BLaER1 treated with 17β-estradiol and CSF1 and Interleukin-3, amounts not matched to agents 10 nM and 100 nM (cell line): ENCODE measurements at regions not wholly inside any gene's neighbourhood (a gene's known extent, or its start where the extent isn't known, plus 50 kb on each side); places are given as distances from the start of the nearest gene placed in this dataset.
A peak's percentile ranks its signal among the peaks of the same experiment; 100 is the strongest.

Source experiments
- H3K27ac ChIP-seq, 11 experiments: shearing (Covaris generic); formaldehyde crosslinking; 2 replicates each; pipeline ENCODE4 v1.8.1; 2022
- H3K27me3 ChIP-seq, 11 experiments: shearing (Covaris generic); formaldehyde crosslinking; 2 replicates each; pipeline ENCODE4 v1.8.1; 2022
- H3K36me3 ChIP-seq, 11 experiments: shearing (Covaris generic); formaldehyde crosslinking; 2 replicates each; pipeline ENCODE4 v1.8.1; 2022
- H3K4me1 ChIP-seq, 10 experiments: shearing (Covaris generic); formaldehyde crosslinking; 2 replicates each; pipeline ENCODE4 v1.8.1; 2022
- H3K4me2 ChIP-seq, 11 experiments: shearing (Covaris generic); formaldehyde crosslinking; 2 replicates each; pipeline ENCODE4 v1.8.1; 2022
- H3K4me3 ChIP-seq, 10 experiments: shearing (Covaris generic); formaldehyde crosslinking; 2 replicates each; pipeline ENCODE4 v1.8.1; 2022
- H3K9ac ChIP-seq, 11 experiments: shearing (Covaris generic); formaldehyde crosslinking; 2 replicates each; pipeline ENCODE4 v1.8.1; 2022
- H3K9me3 ChIP-seq, 11 experiments: shearing (Covaris generic); formaldehyde crosslinking; replicated peaks in 1 of 11; 2 replicates each; pipeline ENCODE4 v1.8.1; 2022
- H4K20me1 ChIP-seq, 11 experiments: shearing (Covaris generic); formaldehyde crosslinking; 2 replicates each; pipeline ENCODE4 v1.8.1; 2022
- Cebpa-rat ChIP-seq, 11 experiments: shearing (Covaris generic); IDR thresholded peaks; 2 replicates each; pipeline ENCODE4 v1.8.1; 2022

DNA sequence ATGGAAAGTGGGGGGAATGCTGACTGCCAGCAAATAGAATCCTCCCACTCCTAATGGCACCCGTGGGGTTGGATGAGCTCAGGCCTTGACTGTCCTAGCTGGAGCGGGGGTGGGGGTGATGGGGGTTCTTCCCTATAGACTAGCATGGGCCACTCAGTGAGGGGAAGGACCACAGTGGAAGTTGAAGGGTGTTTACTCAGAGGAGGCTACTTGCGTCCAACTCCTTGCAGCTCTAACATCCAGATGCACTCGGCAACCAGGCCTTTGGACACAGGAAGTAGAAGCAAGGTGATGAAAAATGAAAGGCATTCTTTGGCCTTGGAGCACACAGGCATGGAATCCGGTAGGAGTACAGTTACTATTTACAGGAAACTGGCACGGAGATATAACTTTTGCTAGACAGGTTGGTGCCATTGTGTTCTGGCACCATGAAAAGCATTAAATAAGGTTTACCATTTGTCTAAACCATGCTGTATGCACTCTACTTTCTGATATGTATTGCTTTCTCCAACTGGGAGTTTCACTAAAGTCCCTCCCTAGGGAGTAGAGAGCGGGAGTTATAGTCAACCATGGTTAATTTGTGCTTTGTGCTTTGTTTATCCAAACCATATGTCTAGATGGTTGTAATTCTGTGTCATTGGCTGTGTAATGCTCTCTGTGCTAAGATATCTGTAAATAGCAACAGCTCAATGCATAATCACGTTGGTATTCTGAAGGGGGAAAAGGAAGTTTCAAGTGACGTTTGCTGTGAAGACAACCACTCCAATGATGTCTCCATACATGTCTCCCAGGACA, 125.3 kb downstream of the TSHZ3 start:
- no peak overlapping the region for H3K27ac ChIP-seq
- H3K36me3 ChIP-seq = no peaks in the 10 kb centered on the region
- H3K9me3 ChIP-seq = peaks cover 0 to 30% (median 0%) of the 10 kb centered on the region in 11 experiments; a peak in 7 of 22 replicates
- H4K20me1 ChIP-seq = no peaks in the 10 kb centered on the region
- TF ChIP-seq Cebpa-rat (IDR thresholded peaks at IDR 0.05) = no peak
- H3K27me3 ChIP-seq = no peaks in the 10 kb centered on the region
- no peak overlapping the region for H3K4me3 ChIP-seq
- H3K4me1 ChIP-seq = peaks cover 8 to 23% (median 9%) of the 10 kb centered on the region in 10 experiments; a peak in 17 of 20 replicates
- no peak overlapping the region for H3K4me2 ChIP-seq
- no peak overlapping the region for H3K9ac ChIP-seq

DNA sequence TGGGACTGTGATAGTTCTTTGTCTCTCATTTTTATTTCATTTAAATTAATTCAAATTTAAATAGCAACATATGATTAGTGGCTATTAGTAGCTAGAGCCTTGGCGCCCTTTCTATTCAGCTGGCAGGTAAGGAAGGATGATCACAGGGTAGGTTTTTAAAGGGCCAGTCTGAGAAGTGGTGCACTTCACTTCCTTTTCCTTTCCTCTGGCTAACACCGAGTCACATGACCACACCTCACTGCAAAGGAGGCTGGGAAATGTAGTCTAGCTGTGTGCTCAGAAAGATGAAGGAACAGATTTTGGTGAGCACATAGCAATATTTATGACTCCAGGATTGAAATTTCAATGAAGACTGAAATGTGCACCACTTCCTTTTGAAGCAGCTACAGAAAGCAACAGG, 128.7 kb downstream of the TSHZ3 start:
- Histone ChIP-seq H3K4me3 (no peak overlapping the region), H3K4me2 (peak overlapping the region; percentile 9 to 74 (median 33); a peak in 20 of 22 replicates), H3K9ac (no peak overlapping the region), H3K27ac (peak overlapping the region in 1 of 11 experiments; percentile 9; a peak in 2 of 22 replicates), H3K36me3 (no peaks in the 10 kb centered on the region), H3K27me3 (no peaks in the 10 kb centered on the region), H3K9me3 (peaks cover 0 to 6% (median 0%) of the 10 kb centered on the region in 11 experiments; a peak in 5 of 22 replicates), H3K4me1 (peaks cover 8 to 14% (median 9%) of the 10 kb centered on the region in 10 experiments; a peak in 17 of 20 replicates), H4K20me1 (no peaks in the 10 kb centered on the region)
- TF ChIP-seq Cebpa-rat (IDR thresholded peaks at IDR 0.05) = no peak

DNA sequence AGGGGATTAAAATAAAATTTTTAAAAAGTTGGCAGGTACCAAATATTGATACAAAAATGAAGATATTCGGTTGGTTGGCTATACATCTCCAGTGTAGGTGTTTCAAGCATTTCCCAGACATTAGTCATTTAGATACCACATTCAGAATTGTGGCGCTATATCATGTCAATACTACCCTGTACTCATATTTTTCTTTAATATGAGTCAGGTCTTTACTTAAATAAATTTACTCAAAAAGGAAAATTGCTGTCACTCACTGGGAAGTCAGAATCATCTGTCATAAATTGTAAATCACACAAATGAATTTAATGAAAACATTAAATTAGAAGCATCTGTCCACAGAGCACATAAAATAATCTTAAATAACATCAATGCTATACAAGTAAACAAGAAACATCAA, 134.2 kb downstream of the TSHZ3 start:
- H3K4me3 ChIP-seq = no peak overlapping the region
- no peaks in the 10 kb centered on the region for H3K36me3 ChIP-seq
- no peak overlapping the region for H3K9ac ChIP-seq

DNA sequence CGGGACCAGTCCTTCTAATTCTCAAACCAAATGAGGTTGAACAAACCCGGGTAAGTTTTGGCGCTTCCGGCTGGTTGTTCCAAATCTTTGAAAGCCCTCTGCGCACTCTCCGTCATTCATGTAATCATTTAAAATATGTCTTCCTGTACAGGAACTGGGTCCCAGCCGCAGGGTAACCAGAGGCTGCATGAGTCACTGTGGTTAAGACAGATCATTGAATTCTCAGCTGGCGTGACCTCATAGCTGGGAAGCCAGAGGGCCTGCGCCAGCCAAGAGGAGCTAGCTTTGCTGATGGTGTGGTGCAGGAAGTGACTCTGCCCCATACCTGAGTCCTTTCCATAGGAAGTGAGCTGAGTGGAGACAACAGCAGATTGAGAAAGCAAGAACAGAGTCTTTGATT, 135.2 kb downstream of the TSHZ3 start:
- Histone ChIP-seq H3K36me3 (no peaks in the 10 kb centered on the region), H4K20me1 (no peaks in the 10 kb centered on the region), H3K27me3 (peaks cover 0 to 21% (median 0%) of the 10 kb centered on the region in 11 experiments; a peak in 6 of 22 replicates), H3K9ac (peak overlapping the region in 5 of 11 experiments; percentile 11 to 51 (median 23); a peak in 5 of 22 replicates), H3K4me1 (peaks cover 12 to 23% (median 18%) of the 10 kb centered on the region in 10 experiments), H3K27ac (peak overlapping the region in 9 of 11 experiments; percentile 25 to 67 (median 55); a peak in 16 of 22 replicates), H3K4me2 (peak overlapping the region; percentile 49 to 78 (median 69)), H3K9me3 (no peaks in the 10 kb centered on the region; a peak in 1 of 22 replicates), H3K4me3 (peak overlapping the region in 3 of 10 experiments; percentile 13 to 24 (median 17); a peak in 4 of 20 replicates)
- peak in 1 of 11 experiments; percentile 17; a peak in 1 of 22 replicates for TF ChIP-seq Cebpa-rat (IDR thresholded peaks at IDR 0.05)

More for the DNA sequence above, 134.2 kb downstream of the TSHZ3 start:
- H3K27ac ChIP-seq = no peak overlapping the region
- H3K4me1 ChIP-seq = peaks cover 14 to 25% (median 21%) of the 10 kb centered on the region in 10 experiments
- TF ChIP-seq Cebpa-rat (IDR thresholded peaks at IDR 0.05) = no peak
- peaks cover 0 to 20% (median 0%) of the 10 kb centered on the region in 11 experiments; a peak in 6 of 22 replicates for H3K27me3 ChIP-seq
- no peaks in the 10 kb centered on the region for H4K20me1 ChIP-seq
- H3K4me2 ChIP-seq = peak overlapping the region in 7 of 11 experiments; percentile 51 to 78 (median 60); a peak in 8 of 22 replicates
- H3K9me3 ChIP-seq = no peaks in the 10 kb centered on the region

DNA sequence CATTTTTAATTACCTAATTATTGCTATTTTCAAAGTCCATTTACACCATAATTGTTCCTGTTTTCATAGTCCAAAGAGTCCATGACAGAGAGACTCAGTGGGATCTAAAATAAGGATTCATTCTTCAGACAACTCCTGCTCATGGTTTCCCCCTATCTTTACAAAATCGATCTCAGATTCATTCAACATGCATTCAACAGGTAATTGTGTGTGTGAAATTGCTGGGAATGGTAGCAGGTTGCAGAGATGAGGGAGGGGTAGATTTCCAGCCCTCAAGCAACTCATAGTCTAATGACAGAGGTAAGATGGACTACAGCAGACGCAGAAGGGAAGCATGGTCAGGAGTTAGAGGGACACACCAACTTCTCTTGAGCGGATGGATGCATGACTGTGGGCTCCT, 138.1 kb downstream of the TSHZ3 start:
- no peak for TF ChIP-seq Cebpa-rat (IDR thresholded peaks at IDR 0.05)
- peaks cover 0 to 21% (median 0%) of the 10 kb centered on the region in 11 experiments; a peak in 6 of 22 replicates for H3K27me3 ChIP-seq
- no peak overlapping the region for H3K27ac ChIP-seq
- H3K4me3 ChIP-seq = no peak overlapping the region
- no peaks in the 10 kb centered on the region; a peak in 2 of 22 replicates for H3K9me3 ChIP-seq
- no peak overlapping the region for H3K4me2 ChIP-seq
- no peaks in the 10 kb centered on the region for H3K36me3 ChIP-seq
- no peaks in the 10 kb centered on the region for H4K20me1 ChIP-seq
- no peak overlapping the region for H3K9ac ChIP-seq
- H3K4me1 ChIP-seq = peaks cover 17 to 23% (median 19%) of the 10 kb centered on the region in 10 experiments

DNA sequence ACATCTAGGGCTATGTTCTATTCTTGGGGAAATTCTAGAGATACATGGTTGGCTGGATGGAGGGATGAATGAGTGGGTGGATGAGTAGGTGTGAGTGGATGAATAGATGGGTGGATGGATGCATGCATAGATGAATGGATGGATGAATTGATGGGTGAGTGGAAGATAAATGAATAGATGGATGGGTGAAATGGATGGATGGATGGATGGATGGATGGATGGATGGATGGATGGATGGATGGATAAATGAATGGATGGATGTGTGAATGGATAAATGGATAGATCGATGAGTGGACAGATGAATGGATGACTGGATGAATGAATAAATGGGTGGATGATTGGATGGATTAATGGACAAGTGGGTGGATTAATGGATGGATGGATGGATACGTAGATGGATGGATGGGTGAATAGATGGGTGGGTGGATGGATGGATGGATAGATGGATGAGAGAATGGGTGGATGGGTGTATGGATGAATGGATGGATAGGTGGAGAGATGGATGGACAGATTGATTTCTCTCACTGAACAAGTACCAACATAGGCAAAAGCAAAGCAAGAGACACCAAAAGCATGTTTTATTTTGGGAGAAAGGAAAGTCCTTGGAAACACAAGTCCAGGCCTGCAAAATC, 143.2 kb downstream of the TSHZ3 start:
- H3K9ac ChIP-seq = no peak overlapping the region
- H3K27ac ChIP-seq = no peak overlapping the region
- H3K9me3 ChIP-seq = peaks cover 0 to 19% (median 5%) of the 10 kb centered on the region in 11 experiments; a peak in 6 of 22 replicates
- H3K27me3 ChIP-seq = peaks cover 0 to 10% (median 0%) of the 10 kb centered on the region in 11 experiments; a peak in 2 of 22 replicates
- H3K36me3 ChIP-seq = no peaks in the 10 kb centered on the region
- H3K4me2 ChIP-seq = no peak overlapping the region
- H4K20me1 ChIP-seq = no peaks in the 10 kb centered on the region
- peaks cover 0 to 10% (median 7%) of the 10 kb centered on the region in 10 experiments; a peak in 10 of 20 replicates for H3K4me1 ChIP-seq
- no peak for TF ChIP-seq Cebpa-rat (IDR thresholded peaks at IDR 0.05)
- no peak overlapping the region for H3K4me3 ChIP-seq

DNA sequence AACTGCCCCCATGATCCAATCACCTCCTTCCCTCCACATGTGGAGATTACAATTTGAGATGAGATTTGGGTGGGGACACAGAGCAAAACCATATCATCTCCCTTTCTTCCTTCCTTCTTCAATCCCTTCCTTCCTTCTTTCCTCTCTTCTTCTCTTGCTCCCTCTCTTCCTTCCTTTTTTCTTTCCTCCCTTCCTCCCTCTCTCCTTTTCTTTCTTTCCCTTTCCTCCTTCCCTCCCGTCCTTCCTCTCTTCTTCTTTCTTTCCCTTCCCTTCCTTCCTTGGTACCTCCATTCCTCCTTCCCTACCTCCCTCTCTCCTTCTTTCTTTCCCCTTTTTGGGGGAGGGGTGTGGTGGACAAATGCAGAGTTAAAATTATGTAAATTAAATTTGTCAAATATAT, 145.1 kb downstream of the TSHZ3 start:
- TF ChIP-seq Cebpa-rat (IDR thresholded peaks at IDR 0.05) = no peak

DNA sequence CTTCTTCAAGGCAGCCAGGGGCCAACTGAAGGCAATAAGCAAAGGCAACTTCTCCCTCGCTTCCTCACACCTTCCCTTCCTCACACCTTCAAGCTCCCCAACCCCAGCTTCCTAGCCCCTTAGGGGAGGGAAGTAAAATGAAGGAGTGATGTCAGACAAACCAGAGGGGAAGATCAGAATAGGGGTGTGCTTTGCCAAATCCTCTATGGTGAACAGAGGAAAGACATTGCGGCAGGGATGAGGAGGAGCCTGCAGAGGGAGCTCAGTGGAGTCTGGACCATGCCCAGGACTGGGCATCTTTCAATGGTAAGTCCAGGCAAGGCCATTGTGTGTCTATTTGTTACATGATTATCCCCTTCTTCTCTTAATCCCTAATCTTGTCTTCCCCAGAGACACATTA, 164.0 kb downstream of the TSHZ3 start:
- peaks cover 0 to 15% (median 0%) of the 10 kb centered on the region in 10 experiments; a peak in 5 of 20 replicates for H3K4me1 ChIP-seq
- H3K27me3 ChIP-seq = no peaks in the 10 kb centered on the region
- TF ChIP-seq Cebpa-rat (IDR thresholded peaks at IDR 0.05) = no peak
- H3K9ac ChIP-seq = no peak overlapping the region
- H3K4me3 ChIP-seq = no peak overlapping the region
- no peaks in the 10 kb centered on the region for H3K36me3 ChIP-seq
- no peaks in the 10 kb centered on the region for H4K20me1 ChIP-seq
- peaks cover 0 to 18% (median 8%) of the 10 kb centered on the region in 11 experiments; a peak in 8 of 22 replicates for H3K9me3 ChIP-seq
- H3K27ac ChIP-seq = no peak overlapping the region
- no peak overlapping the region for H3K4me2 ChIP-seq

More for the DNA sequence above, 145.1 kb downstream of the TSHZ3 start:
- Histone ChIP-seq H3K9ac (no peak overlapping the region), H3K27ac (no peak overlapping the region), H3K4me2 (peak overlapping the region in 5 of 11 experiments; percentile 21 to 42 (median 38); a peak in 7 of 22 replicates), H3K36me3 (no peaks in the 10 kb centered on the region), H4K20me1 (no peaks in the 10 kb centered on the region), H3K9me3 (peaks cover 0 to 19% (median 5%) of the 10 kb centered on the region in 11 experiments; a peak in 6 of 22 replicates), H3K27me3 (no peaks in the 10 kb centered on the region), H3K4me1 (peaks cover 0 to 10% (median 7%) of the 10 kb centered on the region in 10 experiments; a peak in 10 of 20 replicates), H3K4me3 (no peak overlapping the region)
